Gastroesophageal sphincter (tissue), 4 donors: ENCODE measurements at regions not wholly inside any gene's neighbourhood (a gene's known extent, or its start where the extent isn't known, plus 50 kb on each side); places are given as distances from the start of the nearest gene placed in this dataset.

ENCODE experiments used
- ATAC-seq: fragments of 150-250 bp; one replicate; pipeline ENCODE4 v1.9.1; 2016; ENCODE audit warnings: mild to moderate bottlenecking, moderate library complexity
- H3K27ac ChIP-seq, 4 donors: fragments of 200-600 bp; sonication (generic) in 3 of 4; 1 replicate in 3 of 4; 2 replicates in 1 of 4; pipeline ENCODE4 v1.5.1; 2016 to 2019
- H3K27me3 ChIP-seq: fragments of 200-600 bp; sonication (generic); one replicate; pipeline ENCODE4 v1.5.1; 2019
- H3K36me3 ChIP-seq, 2 donors: fragments of 200-600 bp; sonication (generic); one replicate each; pipeline ENCODE4 v1.5.1; 2019; ENCODE audit warnings: control low read depth in 1 of 2
- H3K4me1 ChIP-seq, 3 donors: fragments of 200-600 bp; sonication (generic); 1 replicate in 2 of 3; 2 replicates in 1 of 3; pipeline ENCODE4 v1.5.1; 2016 to 2019; ENCODE audit warnings: control low read depth in 2 of 3
- H3K4me3 ChIP-seq, 2 donors: fragments of 200-600 bp; sonication (generic); one replicate each; pipeline ENCODE4 v1.5.1; 2019; ENCODE audit warnings: mild to moderate bottlenecking in 1 of 2, moderate library complexity in 1 of 2
- H3K9me3 ChIP-seq, 3 donors: fragments of 200-600 bp; sonication (generic); one replicate each; pipeline ENCODE4 v1.5.1; 2017 to 2019; ENCODE audit warnings: control low read depth in 2 of 3
- CTCF ChIP-seq, 4 experiments: fragments of 200-600 bp in 2 of 4; fragments of 450-650 bp in 2 of 4; sonication (generic) in 1 of 4; IDR thresholded peaks; one replicate each; pipeline ENCODE4 v1.5.1; 2017 to 2019; ENCODE audit warnings: antibody characterized with exemption in 4 of 4, mild to moderate bottlenecking in 2 of 4, moderate library complexity in 2 of 4
- EP300 ChIP-seq: sonication (generic); formaldehyde crosslinking; IDR thresholded peaks from one replicate; pipeline ENCODE4 v1.6.1; 2017; ENCODE audit warnings: antibody characterized with exemption, mild to moderate bottlenecking
- POLR2A ChIP-seq, 2 donors: fragments of 450-650 bp; IDR thresholded peaks; one replicate each; pipeline ENCODE4 v1.6.1; 2017; ENCODE audit warnings: antibody characterized with exemption in 2 of 2, mild to moderate bottlenecking in 2 of 2, moderate library complexity in 1 of 2
- POLR2AphosphoS5 ChIP-seq: sonication (generic); formaldehyde crosslinking; IDR thresholded peaks from one replicate; pipeline ENCODE4 v1.6.1; 2017; ENCODE audit warnings: antibody characterized with exemption
- WGBS, 2 donors: methylation state at CpG; one replicate each; pipeline ENCODE4 v1.1.5; 2018; ENCODE audit warnings: low coverage in 1 of 2; 5-methylcytosine and 5-hydroxymethylcytosine counted together

GRCh38 chr5:105030153-105030552 lies 1467.6 kb upstream of the NUDT12 start:
- Histone ChIP-seq H3K4me1 (no peaks in the 10 kb centered on the region), H3K4me3 (no peak overlapping the region), H3K36me3 (no peaks in the 10 kb centered on the region), H3K27ac (no peak overlapping the region), H3K27me3 (no peaks in the 10 kb centered on the region), H3K9me3 (no peaks in the 10 kb centered on the region)
- ATAC-seq, result no peak
- 66 to 70% methylated on average over 2 of the region's 2 CpGs for WGBS, 2 donors
- TF ChIP-seq POLR2A (IDR thresholded peaks at IDR 0.05), result no peak
- TF ChIP-seq EP300, result no peak
- TF ChIP-seq POLR2AphosphoS5, result no peak

GRCh38 chr5:105015098-105015497 lies 1452.5 kb upstream of the NUDT12 start:
- no peaks in the 10 kb centered on the region for H3K36me3 ChIP-seq
- no peak overlapping the region for H3K27ac ChIP-seq
- no peak for ATAC-seq
- H3K4me1 ChIP-seq, result no peaks in the 10 kb centered on the region
- 89 to 95% methylated on average over 2 to 3 of the region's 3 CpGs for WGBS, 2 donors
- no peaks in the 10 kb centered on the region for H3K9me3 ChIP-seq
- no peak overlapping the region for H3K4me3 ChIP-seq
- TF ChIP-seq CTCF (IDR thresholded peaks at IDR 0.05), result no peak
- no peak for TF ChIP-seq POLR2AphosphoS5
- no peak for TF ChIP-seq POLR2A (IDR thresholded peaks at IDR 0.05)
- TF ChIP-seq EP300, result no peak
- no peaks in the 10 kb centered on the region for H3K27me3 ChIP-seq

GRCh38 chr5:104998572-104998971 lies 1436.0 kb upstream of the NUDT12 start:
- H3K36me3 ChIP-seq, result no peaks in the 10 kb centered on the region
- 0 to 44% methylated on average over 1 of the region's 1 CpG for WGBS, 2 donors
- H3K4me3 ChIP-seq, result no peak overlapping the region
- no peaks in the 10 kb centered on the region for H3K27me3 ChIP-seq
- no peak for TF ChIP-seq POLR2AphosphoS5
- no peak for TF ChIP-seq POLR2A (IDR thresholded peaks at IDR 0.05)
- no peak for TF ChIP-seq CTCF (IDR thresholded peaks at IDR 0.05)
- no peak for TF ChIP-seq EP300
- ATAC-seq, result no peak
- no peak overlapping the region for H3K27ac ChIP-seq
- no peaks in the 10 kb centered on the region for H3K9me3 ChIP-seq
- H3K4me1 ChIP-seq, result no peaks in the 10 kb centered on the region

- no peaks in the 10 kb centered on the region for H3K9me3 ChIP-seq
- 40 to 42% methylated on average over 1 of the region's 1 CpG for WGBS, 2 donors
- no peaks in the 10 kb centered on the region for H3K36me3 ChIP-seq
- no peak overlapping the region for H3K27ac ChIP-seq
- ATAC-seq, result no peak
- H3K4me3 ChIP-seq, result no peak overlapping the region
- no peaks in the 10 kb centered on the region for H3K27me3 ChIP-seq
- no peaks in the 10 kb centered on the region for H3K4me1 ChIP-seq
- TF ChIP-seq POLR2AphosphoS5 (no peak), CTCF (IDR thresholded peaks at IDR 0.05) (no peak), EP300 (no peak), POLR2A (IDR thresholded peaks at IDR 0.05) (no peak)
Measured at GRCh38 chr5:104998169-104998568, 1435.6 kb upstream of the NUDT12 start.

- H3K27me3 ChIP-seq, result no peaks in the 10 kb centered on the region
- TF ChIP-seq CTCF (IDR thresholded peaks at IDR 0.05) (no peak), EP300 (no peak), POLR2AphosphoS5 (no peak), POLR2A (IDR thresholded peaks at IDR 0.05) (no peak)
- H3K4me1 ChIP-seq, result no peaks in the 10 kb centered on the region
- no peak overlapping the region for H3K27ac ChIP-seq
- ATAC-seq, result no peak
- H3K4me3 ChIP-seq, result no peak overlapping the region
- H3K36me3 ChIP-seq, result no peaks in the 10 kb centered on the region
- no peaks in the 10 kb centered on the region for H3K9me3 ChIP-seq
Measured at GRCh38 chr5:104987074-104987473, 1424.5 kb upstream of the NUDT12 start.
